HepG2 (cell line): ENCODE measurements at regions not wholly inside any gene's neighbourhood (a gene's known extent, or its start where the extent isn't known, plus 50 kb on each side); places are given as distances from the start of the nearest gene placed in this dataset.

Experiments used
- RARA ChIP-seq: IDR thresholded peaks from 2 replicates; pipeline ENCODE4 v1.6.1; 2016; ENCODE audit warnings: missing genetic modification reagents, missing compliant biosample characterization
- RNF2 ChIP-seq: fragments of 450-650 bp; conservative IDR thresholded peaks from 2 replicates; pipeline ENCODE4 v1.6.1; 2016; ENCODE audit warnings: low read depth
- SKIL ChIP-seq: sonication (generic); formaldehyde crosslinking; IDR thresholded peaks from 2 replicates; pipeline ENCODE4 v1.8.0; 2022; ENCODE audit warnings: missing genetic modification reagents, mild to moderate bottlenecking, moderate library complexity, borderline replicate concordance
- TFDP2 ChIP-seq: sonication (generic); formaldehyde crosslinking; IDR thresholded peaks from 2 replicates; pipeline ENCODE4 v1.4.0; 2020; ENCODE audit warnings: missing genetic modification reagents
- TOE1 ChIP-seq: sonication (generic); formaldehyde crosslinking; IDR thresholded peaks from 2 replicates; pipeline ENCODE4 v1.4.0; 2020; ENCODE audit warnings: mild to moderate bottlenecking, missing genetic modification reagents
- UBTF ChIP-seq: sonication (generic); formaldehyde crosslinking; IDR thresholded peaks from 2 replicates; pipeline ENCODE4 v1.4.0; 2020; ENCODE audit warnings: mild to moderate bottlenecking, missing genetic modification reagents
- YEATS4 ChIP-seq: sonication (generic); formaldehyde crosslinking; IDR thresholded peaks from 2 replicates; pipeline ENCODE4 v1.4.0; 2020; ENCODE audit warnings: missing genetic modification reagents, borderline replicate concordance
- ZNF136 ChIP-seq: sonication (generic); formaldehyde crosslinking; IDR thresholded peaks from 2 replicates; pipeline ENCODE4 v1.8.1; 2022; ENCODE audit warnings: low read depth, mild to moderate bottlenecking, moderate library complexity, missing genetic modification reagents

DNA sequence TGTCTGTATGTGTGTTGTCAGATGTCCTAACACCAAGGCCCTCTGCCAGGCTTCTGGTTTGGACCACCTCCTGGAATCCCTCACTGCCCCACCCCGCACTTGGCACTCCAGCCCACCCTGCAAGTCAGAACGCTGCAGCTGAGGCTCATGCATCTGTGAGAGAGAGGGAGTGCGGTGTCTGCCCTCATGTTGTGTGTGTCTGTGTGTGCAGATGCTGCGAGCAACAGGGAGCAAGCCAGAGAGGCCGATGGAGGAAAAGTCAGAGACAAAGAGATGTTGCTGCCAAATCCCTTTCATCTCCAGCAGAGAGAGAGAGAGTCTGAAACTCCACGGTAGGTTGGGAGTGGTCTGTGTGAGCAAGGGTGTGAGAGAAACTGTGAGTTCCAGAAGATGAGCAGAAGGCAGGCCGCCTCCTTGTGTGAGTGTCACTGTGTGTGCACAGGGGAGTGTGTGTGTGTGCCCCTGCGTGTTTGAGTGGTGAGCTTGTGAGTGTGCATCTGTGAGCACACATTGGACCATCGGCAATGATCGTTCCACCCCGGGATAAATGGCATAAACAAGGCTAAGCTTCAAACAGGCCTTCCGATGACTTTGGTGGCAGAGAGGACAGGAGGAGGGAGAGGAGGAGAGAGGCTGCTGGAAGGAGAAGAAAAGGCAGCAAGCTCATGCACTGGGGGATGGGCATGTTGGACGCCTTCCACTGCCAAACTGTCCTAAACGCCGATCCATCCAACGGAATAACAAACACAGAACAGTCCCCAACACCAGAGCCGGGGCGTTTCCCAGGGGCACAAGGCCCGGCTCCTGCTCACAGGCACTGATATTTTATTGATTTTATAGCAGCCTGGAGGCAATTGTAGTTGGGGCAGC lies 99.2 kb upstream of the GRIK3 start (continued):
- TF ChIP-seq RNF2 = no peak
- no peak for TF ChIP-seq UBTF
- TF ChIP-seq SKIL = no peak
- TF ChIP-seq RARA (CRISPR knock-in tag) = no peak
- TF ChIP-seq TFDP2 (CRISPR knock-in tag) = no peak
- TF ChIP-seq YEATS4 = no peak
- TF ChIP-seq TOE1 (CRISPR knock-in tag) = no peak
- TF ChIP-seq ZNF136 (CRISPR knock-in tag) = no peak
